IPS DF 6.9 (cell line): ENCODE measurements at regions not wholly inside any gene's neighbourhood (a gene's known extent, or its start where the extent isn't known, plus 50 kb on each side); places are given as distances from the start of the nearest gene placed in this dataset.

Experiments used
- DNase-seq: peaks from one replicate; pipeline ENCODE4 v3.0.0-alpha.2; 2013; ENCODE audit warnings: low read depth, low spot score
- H3K27ac ChIP-seq: one replicate; pipeline ENCODE4 v1.5.1; 2013; ENCODE audit warnings: low read length, control low read depth
- H3K27me3 ChIP-seq: 2 replicates; pipeline ENCODE4 v1.6.1; 2013; ENCODE audit warnings: mild to moderate bottlenecking, low read length; ENCODE audit not compliant: control insufficient read depth, insufficient read depth
- H3K36me3 ChIP-seq: 2 replicates; pipeline ENCODE4 v1.6.1; 2013; ENCODE audit warnings: low read length; ENCODE audit not compliant: control insufficient read depth, insufficient read depth
- H3K4me1 ChIP-seq: 2 replicates; pipeline ENCODE4 v1.6.1; 2013; ENCODE audit warnings: low read length; ENCODE audit not compliant: control insufficient read depth, insufficient read depth
- H3K4me3 ChIP-seq: 2 replicates; pipeline ENCODE4 v1.5.1; 2013; ENCODE audit warnings: mild to moderate bottlenecking, low read length
- H3K9me3 ChIP-seq: 2 replicates; pipeline ENCODE4 v1.6.1; 2013; ENCODE audit warnings: low read length, inconsistent platforms; ENCODE audit not compliant: control insufficient read depth, insufficient read depth
- WGBS: extraction: QIAGEN DNeasy Blood & Tissue Kit; methylation state at CpG from one replicate; pipeline ENCODE4 v1.1.7; 2013; ENCODE audit warnings: mixed read lengths, missing lambda C conversion rate; ENCODE audit not compliant: insufficient read length, insufficient coverage; 5-methylcytosine and 5-hydroxymethylcytosine counted together

GRCh38 chr12:59268295-59268809, 327.5 kb upstream of the SLC16A7 start:
- H3K9me3 ChIP-seq, result no peaks in the 10 kb centered on the region
- DNase-seq, result no peak
- H3K4me1 ChIP-seq, result no peaks in the 10 kb centered on the region
- no peaks in the 10 kb centered on the region for H3K27me3 ChIP-seq
- WGBS, result no CpG with 5 or more reads among the region's 2 CpGs
- no peak overlapping the region for H3K27ac ChIP-seq
- H3K4me3 ChIP-seq, result no peak overlapping the region
- no peaks in the 10 kb centered on the region for H3K36me3 ChIP-seq

- no peak for DNase-seq
- H3K4me3 ChIP-seq, result no peak overlapping the region
- no peak overlapping the region for H3K27ac ChIP-seq
- no peaks in the 10 kb centered on the region for H3K36me3 ChIP-seq
- no peaks in the 10 kb centered on the region; the same call in 1 of the 2 replicates for H3K9me3 ChIP-seq
- H3K4me1 ChIP-seq, result no peaks in the 10 kb centered on the region
- no CpG with 5 or more reads among the region's 2 CpGs for WGBS
- H3K27me3 ChIP-seq, result no peaks in the 10 kb centered on the region
Observed at GRCh38 chr12:59260202-59260601, 335.6 kb upstream of the SLC16A7 start.

- Histone ChIP-seq H3K4me1 (no peaks in the 10 kb centered on the region), H3K9me3 (peaks cover 6% of the 10 kb centered on the region), H3K27ac (no peak overlapping the region), H3K36me3 (peaks cover 4% of the 10 kb centered on the region; the same call in 1 of the 2 replicates), H3K27me3 (no peaks in the 10 kb centered on the region), H3K4me3 (no peak overlapping the region)
- no peak for DNase-seq
Observed at GRCh38 chr12:59252731-59253130, 332.4 kb upstream of the LRIG3 start.

GRCh38 chr12:59250766-59251165, 330.5 kb upstream of the LRIG3 start:
- Histone ChIP-seq H3K36me3 (peaks cover 4% of the 10 kb centered on the region; the same call in 1 of the 2 replicates), H3K27ac (no peak overlapping the region), H3K27me3 (no peaks in the 10 kb centered on the region), H3K4me3 (no peak overlapping the region), H3K9me3 (peaks cover 6% of the 10 kb centered on the region), H3K4me1 (no peaks in the 10 kb centered on the region)
- no peak for DNase-seq

- H3K27me3 ChIP-seq, result no peaks in the 10 kb centered on the region
- no peak overlapping the region for H3K27ac ChIP-seq
- no peak for DNase-seq
- H3K36me3 ChIP-seq, result no peaks in the 10 kb centered on the region
- H3K4me1 ChIP-seq, result no peaks in the 10 kb centered on the region
- H3K9me3 ChIP-seq, result no peaks in the 10 kb centered on the region
- WGBS, result no CpG with 5 or more reads among the region's 2 CpGs
- H3K4me3 ChIP-seq, result no peak overlapping the region
Observed at GRCh38 chr12:59240048-59240447, 319.7 kb upstream of the LRIG3 start.

GRCh38 chr12:59234391-59234790, 314.1 kb upstream of the LRIG3 start:
- H3K27ac ChIP-seq, result no peak overlapping the region
- no peak for DNase-seq
- WGBS, result no CpG with 5 or more reads among the region's 10 CpGs
- H3K4me3 ChIP-seq, result no peak overlapping the region
- no peaks in the 10 kb centered on the region for H3K9me3 ChIP-seq
- no peaks in the 10 kb centered on the region for H3K27me3 ChIP-seq
- no peaks in the 10 kb centered on the region for H3K36me3 ChIP-seq
- H3K4me1 ChIP-seq, result no peaks in the 10 kb centered on the region

GRCh38 chr12:59230334-59230733, 310.0 kb upstream of the LRIG3 start:
- H3K4me3 ChIP-seq, result no peak overlapping the region
- H3K27me3 ChIP-seq, result no peaks in the 10 kb centered on the region
- no peak overlapping the region for H3K27ac ChIP-seq
- H3K4me1 ChIP-seq, result no peaks in the 10 kb centered on the region
- no peaks in the 10 kb centered on the region for H3K9me3 ChIP-seq
- DNase-seq, result no peak
- no peaks in the 10 kb centered on the region for H3K36me3 ChIP-seq

- WGBS, result no CpG with 5 or more reads among the region's 1 CpG
- Histone ChIP-seq H3K27me3 (no peaks in the 10 kb centered on the region), H3K9me3 (no peaks in the 10 kb centered on the region), H3K4me1 (no peaks in the 10 kb centered on the region), H3K27ac (no peak overlapping the region), H3K36me3 (no peaks in the 10 kb centered on the region), H3K4me3 (no peak overlapping the region)
- DNase-seq, result no peak
Observed at GRCh38 chr12:59219148-59219547, 298.8 kb upstream of the LRIG3 start.

GRCh38 chr12:59196989-59197388, 276.7 kb upstream of the LRIG3 start:
- no peaks in the 10 kb centered on the region for H3K4me1 ChIP-seq
- no peak overlapping the region for H3K4me3 ChIP-seq
- H3K27me3 ChIP-seq, result no peaks in the 10 kb centered on the region
- no peaks in the 10 kb centered on the region for H3K9me3 ChIP-seq
- H3K27ac ChIP-seq, result no peak overlapping the region
- no peak for DNase-seq
- WGBS, result no CpG with 5 or more reads among the region's 1 CpG
- no peaks in the 10 kb centered on the region for H3K36me3 ChIP-seq

GRCh38 chr12:59194794-59195193, 274.5 kb upstream of the LRIG3 start:
- Histone ChIP-seq H3K4me1 (no peaks in the 10 kb centered on the region), H3K27ac (no peak overlapping the region), H3K4me3 (no peak overlapping the region), H3K36me3 (no peaks in the 10 kb centered on the region), H3K27me3 (no peaks in the 10 kb centered on the region), H3K9me3 (no peaks in the 10 kb centered on the region)
- WGBS, result no CpG with 5 or more reads among the region's 2 CpGs
- DNase-seq, result no peak

GRCh38 chr12:59193476-59194050, 273.3 kb upstream of the LRIG3 start:
- H3K36me3 ChIP-seq, result no peaks in the 10 kb centered on the region
- H3K4me1 ChIP-seq, result no peaks in the 10 kb centered on the region
- no CpG with 5 or more reads among the region's 1 CpG for WGBS
- H3K27ac ChIP-seq, result no peak overlapping the region
- no peaks in the 10 kb centered on the region for H3K9me3 ChIP-seq
- H3K4me3 ChIP-seq, result no peak overlapping the region
- no peak for DNase-seq
- no peaks in the 10 kb centered on the region for H3K27me3 ChIP-seq
